ENCODE measurements at regions not wholly inside any gene's neighbourhood (a gene's known extent, or its start where the extent isn't known, plus 50 kb on each side); places are given as distances from the start of the nearest gene placed in this dataset.

DNA sequence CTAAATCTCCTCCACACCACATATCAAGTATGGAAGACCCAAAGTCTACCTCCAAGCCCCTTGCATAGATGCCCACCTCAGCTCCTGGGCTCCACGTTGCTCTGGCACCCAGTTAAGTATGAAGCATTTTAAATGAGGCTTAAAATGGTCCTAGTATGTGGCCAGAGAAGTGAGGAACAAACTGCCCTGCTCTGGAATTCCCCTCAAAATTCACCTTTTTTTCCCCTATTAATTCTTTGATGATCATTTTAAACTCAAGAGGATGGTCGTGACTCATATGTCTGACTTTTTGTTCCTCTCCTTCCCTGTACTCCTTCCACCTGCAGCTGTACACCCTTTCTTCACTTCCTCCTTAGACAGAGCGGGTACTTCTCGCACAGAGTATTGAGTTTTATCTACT lies 234.5 kb upstream of the MYOCD start:
- Histone ChIP-seq H3K14ac (ENCODE audit: insufficient read depth, low read length) (no peak overlapping the region), H3K9me3 (ENCODE audit: control insufficient read depth, low read depth, low read length) (no peaks in the 10 kb centered on the region), H3K4ac (ENCODE audit: low read depth, low read length) (no peak overlapping the region), H2BK15ac (ENCODE audit: low read depth, low read length) (no peak overlapping the region), H3K23ac (ENCODE audit: insufficient read length, low read depth, low read length) (no peak overlapping the region), H3K79me1 (ENCODE audit: insufficient read depth, low read depth, low read length, poor library complexity, severe bottlenecking) (no peaks in the 10 kb centered on the region), H2AFZ (ENCODE audit: low read length) (no peak overlapping the region), H2BK120ac (ENCODE audit: low read depth, low read length, poor library complexity, severe bottlenecking) (no peak overlapping the region), H3K56ac (ENCODE audit: insufficient read length, low read depth, low read length) (no peak overlapping the region), H3K4me2 (ENCODE audit: insufficient read depth, insufficient read length, low read length) (no peak overlapping the region), H3K18ac (ENCODE audit: insufficient read length, low read depth, low read length) (no peak overlapping the region), H4K91ac (ENCODE audit: insufficient read length, low read depth, low read length) (no peak overlapping the region), H3K23me2 (ENCODE audit: insufficient read length, low read depth, low read length, poor library complexity, severe bottlenecking) (no peaks in the 10 kb centered on the region), H4K8ac (replicated peaks; ENCODE audit: insufficient read length, low read depth, low read length) (no peak overlapping the region), H2AK5ac (ENCODE audit: insufficient read length, low read length) (no peak overlapping the region), H3K9ac (ENCODE audit: extremely low read depth, insufficient read length, low read length) (no peak overlapping the region), H3K27me3 (ENCODE audit: insufficient read depth, low read length) (no peaks in the 10 kb centered on the region), H4K5ac (ENCODE audit: insufficient read length, low read depth, low read length) (no peak overlapping the region), H2BK12ac (ENCODE audit: insufficient read length, low read depth, low read length) (no peak overlapping the region), H2BK5ac (ENCODE audit: insufficient read length, low read length) (no peak overlapping the region), H3K4me1 (ENCODE audit: insufficient read depth, low read length) (no peaks in the 10 kb centered on the region), H4K20me1 (ENCODE audit: control insufficient read depth, insufficient read depth, insufficient read length) (no peaks in the 10 kb centered on the region), H2BK20ac (ENCODE audit: low read depth, low read length, poor library complexity, severe bottlenecking) (no peak overlapping the region), H3K79me2 (ENCODE audit: insufficient read depth, low read length) (no peaks in the 10 kb centered on the region), H3K27ac (ENCODE audit: insufficient read length, low read depth, low read length) (no peak overlapping the region), H3T11ph (ENCODE audit: low read length) (no peak overlapping the region)
- no CpG with 5 or more reads among the region's 4 CpGs for WGBS (ENCODE audit: extremely low coverage, insufficient read length, low lambda C conversion rate)
- Mint-ChIP-seq H3K27me3 (ENCODE audit: low read depth) (no peaks in the 10 kb centered on the region), H3K4me3 (no peak overlapping the region), H3K9me3 (no peaks in the 10 kb centered on the region; a peak in 1 of 5 replicates), H3K27ac (no peak overlapping the region), H3K4me1 (peaks cover 5 to 6% of the 10 kb centered on the region in 2 experiments), H3K36me3 (ENCODE audit: insufficient read depth in 1 of 3, low read depth in 3 of 3) (no peaks in the 10 kb centered on the region; a peak in 1 of 7 replicates)
- TF ChIP-seq, protein P1, sequence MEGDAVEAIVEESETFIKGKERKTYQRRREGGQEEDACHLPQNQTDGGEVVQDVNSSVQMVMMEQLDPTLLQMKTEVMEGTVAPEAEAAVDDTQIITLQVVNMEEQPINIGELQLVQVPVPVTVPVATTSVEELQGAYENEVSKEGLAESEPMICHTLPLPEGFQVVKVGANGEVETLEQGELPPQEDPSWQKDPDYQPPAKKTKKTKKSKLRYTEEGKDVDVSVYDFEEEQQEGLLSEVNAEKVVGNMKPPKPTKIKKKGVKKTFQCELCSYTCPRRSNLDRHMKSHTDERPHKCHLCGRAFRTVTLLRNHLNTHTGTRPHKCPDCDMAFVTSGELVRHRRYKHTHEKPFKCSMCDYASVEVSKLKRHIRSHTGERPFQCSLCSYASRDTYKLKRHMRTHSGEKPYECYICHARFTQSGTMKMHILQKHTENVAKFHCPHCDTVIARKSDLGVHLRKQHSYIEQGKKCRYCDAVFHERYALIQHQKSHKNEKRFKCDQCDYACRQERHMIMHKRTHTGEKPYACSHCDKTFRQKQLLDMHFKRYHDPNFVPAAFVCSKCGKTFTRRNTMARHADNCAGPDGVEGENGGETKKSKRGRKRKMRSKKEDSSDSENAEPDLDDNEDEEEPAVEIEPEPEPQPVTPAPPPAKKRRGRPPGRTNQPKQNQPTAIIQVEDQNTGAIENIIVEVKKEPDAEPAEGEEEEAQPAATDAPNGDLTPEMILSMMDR (conservative IDR thresholded peaks at IDR 0.05) = no peak
- DNase-seq = no peak

All from H9 (cell line).